GM10266 (cell line): ENCODE measurements at regions not wholly inside any gene's neighbourhood (a gene's known extent, or its start where the extent isn't known, plus 50 kb on each side); places are given as distances from the start of the nearest gene placed in this dataset.
"Not testable (repeated sequence)": the region's sequence is repeated elsewhere in the genome, so short reads cannot be mapped to it uniquely, and the experiment has no call there.

Source experiments
- DNase-seq: peaks from one replicate; pipeline ENCODE4 v3.0.0; 2012; ENCODE audit errors: extremely low spot score
- CTCF ChIP-seq: IDR thresholded peaks from 2 replicates; pipeline ENCODE4 v1.5.1; 2012; ENCODE audit warnings: mild to moderate bottlenecking, low read depth; ENCODE audit not compliant: control insufficient read depth, insufficient read depth; ENCODE audit errors: missing control alignments

DNA sequence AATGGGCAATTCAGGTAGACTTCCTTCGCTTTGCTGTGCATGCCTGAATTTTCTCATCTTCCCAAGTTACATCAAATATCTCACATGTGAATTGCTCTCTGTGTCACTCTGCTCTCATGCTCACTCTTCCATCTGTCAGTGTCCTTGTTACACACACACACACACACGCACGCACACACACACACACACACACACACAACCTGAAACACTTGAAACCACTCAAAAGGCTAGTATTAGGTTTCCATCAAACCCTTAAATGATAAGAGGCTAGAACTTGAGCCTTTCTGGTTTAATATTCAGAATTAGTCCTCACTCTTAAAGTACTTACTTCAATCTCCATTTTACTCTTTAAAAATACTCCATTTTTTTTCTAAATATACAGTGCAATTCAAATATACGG, 282.4 kb downstream of the C11orf87 start:
- no peak for TF ChIP-seq CTCF
- no peak for DNase-seq

GRCh38 chr11:109706945-109707344, 285.0 kb downstream of the C11orf87 start:
- TF ChIP-seq CTCF = no peak
- DNase-seq = no peak

DNA sequence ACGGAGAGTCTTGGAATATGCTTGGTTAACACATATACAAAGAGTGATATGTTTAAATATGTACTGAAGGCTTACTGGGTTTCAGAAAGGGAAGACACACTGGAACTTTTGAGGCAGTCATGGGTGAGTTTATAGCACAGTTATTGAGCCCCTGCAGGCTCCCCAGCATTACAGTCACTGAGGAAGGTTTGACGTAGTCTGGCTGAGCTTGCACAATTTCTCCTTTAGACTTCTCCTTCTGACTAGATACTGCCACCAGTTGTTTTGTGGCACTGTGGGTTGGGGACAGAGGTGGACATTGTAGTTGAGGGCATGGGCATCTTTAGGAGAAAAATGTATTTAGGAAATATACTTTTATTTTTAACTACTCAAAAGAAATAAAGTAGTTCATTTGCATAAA, 285.4 kb downstream of the C11orf87 start:
- TF ChIP-seq CTCF = no peak
- DNase-seq = no peak

GRCh38 chr11:109708184-109708583, 286.2 kb downstream of the C11orf87 start:
- TF ChIP-seq CTCF = no peak
- DNase-seq = no peak

DNA sequence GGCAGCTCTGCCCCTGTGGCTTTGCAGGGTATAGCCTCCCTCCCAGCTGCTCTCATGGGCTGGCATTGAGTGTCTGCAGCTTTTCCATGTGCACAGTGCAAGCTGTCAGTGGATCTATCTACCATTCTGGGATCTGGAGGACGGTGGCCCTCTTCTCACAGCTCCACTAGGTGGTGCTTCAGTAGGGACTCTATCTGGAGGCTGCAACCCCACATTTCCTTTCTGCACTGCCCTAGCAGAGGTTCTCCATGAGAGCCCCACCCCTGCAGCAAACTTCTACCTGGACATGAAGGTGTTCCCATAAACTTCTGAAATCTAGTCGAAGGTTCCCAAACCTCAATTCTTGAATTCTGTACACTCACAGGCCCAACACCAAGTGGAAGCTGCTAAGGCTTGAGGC, 292.5 kb downstream of the C11orf87 start:
- DNase-seq = not testable (repeated sequence)

DNA sequence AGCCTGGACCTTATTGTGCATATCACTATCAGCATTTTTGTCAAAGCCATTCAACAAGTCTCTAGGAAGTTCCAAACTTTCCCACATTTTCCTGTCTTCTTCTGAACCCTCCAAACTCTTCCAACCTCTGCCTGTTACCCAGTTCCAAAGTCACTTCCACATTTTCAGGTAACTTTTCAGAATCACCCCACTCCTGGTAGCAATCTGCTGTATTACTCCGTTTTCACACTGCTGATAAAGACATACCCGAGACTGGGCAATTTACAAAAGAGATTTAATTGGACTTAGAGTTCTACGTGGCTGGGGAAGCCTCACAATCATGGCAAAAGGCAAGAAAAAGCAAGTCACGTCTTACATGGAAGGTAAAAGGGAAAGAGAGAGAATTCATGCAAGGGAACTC, 293.4 kb downstream of the C11orf87 start:
- not testable (repeated sequence) for DNase-seq

- TF ChIP-seq CTCF = no peak
- DNase-seq = no peak
These were observed 304.1 kb downstream of the C11orf87 start for GRCh38 chr11:109726061-109726460.

- DNase-seq = no peak
- no peak for TF ChIP-seq CTCF
These were observed 306.1 kb downstream of the C11orf87 start for GRCh38 chr11:109728056-109728455.

- no peak for DNase-seq
- no peak for TF ChIP-seq CTCF
These were observed 307.8 kb downstream of the C11orf87 start for GRCh38 chr11:109729761-109730160.
